H1 (cell line): ENCODE measurements at regions not wholly inside any gene's neighbourhood (a gene's known extent, or its start where the extent isn't known, plus 50 kb on each side); places are given as distances from the start of the nearest gene placed in this dataset.

Experiments
- CTCF ChIA-PET: fragments of 300-600 bp; sonication (Branson Sonifier 250); formaldehyde crosslinking; loops from one replicate; lab custom pipeline; 2021; ENCODE audit not compliant: partially characterized antibody; lab: Charles Lee
- POLR2A ChIA-PET: fragments of 300-600 bp; sonication (Branson Sonifier 250); formaldehyde crosslinking; loops from one replicate; lab custom pipeline; 2021; ENCODE audit warnings: inconsistent platforms; ENCODE audit not compliant: partially characterized antibody; lab: Charles Lee
- DNase-seq, 2 experiments: peaks; one replicate each; pipeline versions ENCODE4 v3.0.0 to v3.0.0-alpha.2; 2010 to 2022; ENCODE audit warnings: low spot score in 2 of 2, low read depth in 1 of 2, mixed read lengths in 1 of 2
- FAIRE-seq: peaks from 2 replicates; lab custom pipeline; 2011; peaks lifted over from hg19 to GRCh38; lab: Jason Lieb, UNC
- H2AFZ ChIP-seq: 2 replicates; pipeline ENCODE4 v1.8.1; 2012; ENCODE audit warnings: low read length, inconsistent platforms
- H2AK5ac ChIP-seq: 2 replicates; pipeline ENCODE4 v1.6.1; 2013; ENCODE audit warnings: low read depth, low read length
- H2BK120ac ChIP-seq: replicated peaks from 2 replicates; pipeline ENCODE3; 2013; ENCODE audit warnings: low read depth, low read length, inconsistent platforms
- H2BK12ac ChIP-seq: 2 replicates; pipeline ENCODE4 v1.6.1; 2013; ENCODE audit warnings: low read depth, low read length
- H2BK15ac ChIP-seq: 2 replicates; pipeline ENCODE4 v1.6.1; 2013; ENCODE audit warnings: low read length
- H2BK20ac ChIP-seq: 2 replicates; pipeline ENCODE4 v1.6.1; 2013; ENCODE audit warnings: low read length
- H2BK5ac ChIP-seq: 2 replicates; pipeline ENCODE4 v1.6.1; 2013; ENCODE audit warnings: low read depth, low read length
- H3K14ac ChIP-seq: 2 replicates; pipeline ENCODE4 v1.6.1; 2013; ENCODE audit warnings: inconsistent platforms; ENCODE audit not compliant: insufficient read length
- H3K18ac ChIP-seq: 2 replicates; pipeline ENCODE4 v1.6.1; 2013; ENCODE audit warnings: low read length; ENCODE audit errors: extremely low read depth
- H3K23ac ChIP-seq: 2 replicates; pipeline ENCODE4 v1.6.1; 2013; ENCODE audit warnings: inconsistent platforms; ENCODE audit not compliant: insufficient read length
- H3K23me2 ChIP-seq: 2 replicates; pipeline ENCODE4 v1.6.1; 2013; ENCODE audit warnings: low read depth, low read length
- H3K27ac ChIP-seq: 2 replicates; pipeline ENCODE4 v1.6.1; 2011; ENCODE audit warnings: low read depth, low read length, inconsistent platforms
- H3K27me3 ChIP-seq, 4 experiments: replicated peaks in 1 of 4; 1 replicate in 1 of 4; 2 replicates in 3 of 4; pipeline versions ENCODE4 v1.6.1 to v1.8.1; 2011 to 2013; ENCODE audit warnings: low read length in 3 of 4, mild to moderate bottlenecking in 3 of 4, inconsistent platforms in 2 of 4, mixed read lengths in 2 of 4, moderate library complexity in 1 of 4; ENCODE audit not compliant: control insufficient read depth in 3 of 4, insufficient read depth in 3 of 4; ENCODE audit errors: extremely low read depth in 1 of 4
- H3K36me3 ChIP-seq, 4 experiments: 2 replicates each; pipeline versions ENCODE4 v1.6.1 to v1.8.1; 2011 to 2013; ENCODE audit warnings: mild to moderate bottlenecking in 4 of 4, low read length in 3 of 4, moderate library complexity in 2 of 4, control low read depth in 1 of 4, inconsistent platforms in 1 of 4; ENCODE audit not compliant: insufficient read depth in 4 of 4, control insufficient read depth in 2 of 4
- H3K4ac ChIP-seq: replicated peaks from 2 replicates; pipeline ENCODE3; 2013; ENCODE audit warnings: low read length, low read depth, mixed read lengths, inconsistent platforms; ENCODE audit not compliant: insufficient read length
- H3K4me1 ChIP-seq, 4 experiments: replicated peaks in 1 of 4; 1 replicate in 1 of 4; 2 replicates in 3 of 4; pipeline versions ENCODE4 v1.6.1 to v1.8.1; 2011 to 2013; ENCODE audit warnings: low read length in 3 of 4, inconsistent platforms in 2 of 4, mixed read lengths in 1 of 4; ENCODE audit not compliant: insufficient read depth in 4 of 4, control insufficient read depth in 3 of 4
- H3K4me2 ChIP-seq, 2 experiments: 2 replicates each; pipeline versions ENCODE4 v1.6.1 to v1.8.1; 2011 to 2013; ENCODE audit warnings: low read depth in 2 of 2, low read length in 2 of 2, control low read depth in 1 of 2, inconsistent platforms in 1 of 2, mild to moderate bottlenecking in 1 of 2; ENCODE audit not compliant: insufficient read depth in 1 of 2
- H3K4me3 ChIP-seq, 4 experiments: fragments of 200-600, 300-600 bp in 1 of 4; sonication (generic), shearing (Covaris generic), sonication (Bioruptor Twin) in 1 of 4; 2 replicates each; pipeline versions ENCODE4 v1.5.1 to v1.8.1; 2011 to 2016; ENCODE audit warnings: low read length in 4 of 4, low read depth in 3 of 4, control low read depth in 2 of 4, inconsistent platforms in 2 of 4, mild to moderate bottlenecking in 2 of 4, mixed read lengths in 1 of 4, moderate library complexity in 1 of 4; ENCODE audit not compliant: insufficient read depth in 2 of 4; ENCODE audit errors: extremely low read depth in 1 of 4
- H3K56ac ChIP-seq: replicated peaks from 2 replicates; pipeline ENCODE3; 2013; ENCODE audit warnings: low read depth, mild to moderate bottlenecking, mixed read lengths, low read length, inconsistent platforms; ENCODE audit not compliant: insufficient read length
- H3K79me1 ChIP-seq: 2 replicates; pipeline ENCODE4 v1.6.1; 2013; ENCODE audit warnings: low read depth, low read length, control low read depth
- H3K79me2 ChIP-seq, 2 experiments: 2 replicates each; pipeline versions ENCODE4 v1.6.1 to v1.8.1; 2012 to 2013; ENCODE audit warnings: low read length in 2 of 2, mild to moderate bottlenecking in 2 of 2, inconsistent platforms in 1 of 2; ENCODE audit not compliant: insufficient read depth in 2 of 2, control insufficient read depth in 1 of 2
- H3K9ac ChIP-seq, 4 experiments: replicated peaks in 1 of 4; 1 replicate in 1 of 4; 2 replicates in 3 of 4; pipeline versions ENCODE4 v1.6.1 to v1.8.1; 2011 to 2013; ENCODE audit warnings: low read depth in 3 of 4, low read length in 3 of 4, control low read depth in 2 of 4, mild to moderate bottlenecking in 2 of 4, moderate library complexity in 2 of 4, inconsistent platforms in 1 of 4; ENCODE audit errors: extremely low read depth in 1 of 4
- H3K9me3 ChIP-seq, 2 experiments: 2 replicates each; pipeline versions ENCODE4 v1.6.1 to v1.8.1; 2012 to 2013; ENCODE audit warnings: mild to moderate bottlenecking in 2 of 2, moderate library complexity in 2 of 2, control low read depth in 1 of 2, inconsistent platforms in 1 of 2, low read depth in 1 of 2, low read length in 1 of 2, mixed read lengths in 1 of 2; ENCODE audit not compliant: insufficient read depth in 2 of 2
- H4K20me1 ChIP-seq, 2 experiments: replicated peaks in 1 of 2; 2 replicates each; pipeline versions ENCODE3 to v1.8.1; 2011 to 2013; ENCODE audit warnings: inconsistent platforms in 2 of 2, low read length in 2 of 2, mild to moderate bottlenecking in 1 of 2; ENCODE audit not compliant: insufficient read depth in 2 of 2, control insufficient read depth in 1 of 2
- H4K5ac ChIP-seq: 2 replicates; pipeline ENCODE4 v1.6.1; 2013; ENCODE audit warnings: low read length, low read depth, mixed read lengths, inconsistent platforms; ENCODE audit not compliant: insufficient read length
- H4K8ac ChIP-seq: 2 replicates; pipeline ENCODE4 v1.8.0; 2013; ENCODE audit warnings: mild to moderate bottlenecking, moderate library complexity, low read length, inconsistent platforms; ENCODE audit not compliant: insufficient read depth; ENCODE audit errors: extremely low read depth
- H4K91ac ChIP-seq: replicated peaks from 2 replicates; pipeline ENCODE3; 2013; ENCODE audit warnings: low read length, mixed read lengths, inconsistent platforms; ENCODE audit not compliant: insufficient read length
- CHD1 ChIP-seq: IDR thresholded peaks from 2 replicates; pipeline ENCODE4 v1.6.1; 2012; ENCODE audit warnings: low read depth, low read length, improper control_type of control experiment
- CTBP2 ChIP-seq: IDR thresholded peaks from 2 replicates; pipeline ENCODE4 v1.7.0; 2011; ENCODE audit warnings: borderline replicate concordance, mild to moderate bottlenecking, moderate library complexity, mixed read lengths, low read length; ENCODE audit not compliant: insufficient read depth, insufficient read length
- EZH2 ChIP-seq: fragments of 200-600 bp; sonication (generic); IDR thresholded peaks from 2 replicates; pipeline ENCODE4 v1.7.1; 2012; ENCODE audit warnings: low read depth, mild to moderate bottlenecking, moderate library complexity, low read length, inconsistent platforms; ENCODE audit not compliant: severe bottlenecking
- GABPA ChIP-seq: IDR thresholded peaks from 2 replicates; pipeline ENCODE4 v1.6.1; 2011; ENCODE audit warnings: mild to moderate bottlenecking, low read length, moderate library complexity, borderline replicate concordance; ENCODE audit not compliant: insufficient read depth
- GTF2F1 ChIP-seq: IDR thresholded peaks from 2 replicates; pipeline ENCODE4 v1.6.1; 2012; ENCODE audit warnings: low read depth, low read length, improper control_type of control experiment, borderline replicate concordance
- HDAC6 ChIP-seq: IDR thresholded peaks from one replicate; pipeline ENCODE4 v1.7.1; 2012; ENCODE audit warnings: low read depth, mild to moderate bottlenecking, inconsistent platforms, low read length, moderate library complexity
- NRF1 ChIP-seq: IDR thresholded peaks from 2 replicates; pipeline ENCODE4 v1.6.1; 2011; ENCODE audit warnings: mild to moderate bottlenecking, low read depth, low read length, improper control_type of control experiment
- RBBP5 ChIP-seq: IDR thresholded peaks from 2 replicates; pipeline ENCODE4 v1.7.1; 2012; ENCODE audit warnings: low read depth, mild to moderate bottlenecking, inconsistent platforms, low read length, moderate library complexity, borderline replicate concordance
- RNF2 ChIP-seq: fragments of 200-900, 300-1000 bp; sonication (generic); IDR thresholded peaks from 2 replicates; pipeline ENCODE4 v1.7.1; 2016; ENCODE audit warnings: borderline replicate concordance, low read depth, mild to moderate bottlenecking, antibody characterized with exemption, low read length; ENCODE audit not compliant: poor library complexity, severe bottlenecking; ENCODE audit errors: missing control alignments
- SIN3A ChIP-seq, 2 experiments: IDR thresholded peaks in 1 of 2; conservative IDR thresholded peaks in 1 of 2; 2 replicates each; pipeline ENCODE4 v1.6.1; 2011 to 2012; ENCODE audit warnings: low read length in 2 of 2, improper control_type of control experiment in 1 of 2, low read depth in 1 of 2, mild to moderate bottlenecking in 1 of 2
- SP1 ChIP-seq: IDR thresholded peaks from 2 replicates; pipeline ENCODE4 v1.6.1; 2011; ENCODE audit warnings: low read depth, low read length
- SP2 ChIP-seq: IDR thresholded peaks from 2 replicates; pipeline ENCODE4 v1.6.1; 2012; ENCODE audit warnings: mild to moderate bottlenecking, low read length, inconsistent platforms
- SUZ12 ChIP-seq: fragments of 200-600 bp; sonication (generic); IDR thresholded peaks from 2 replicates; pipeline ENCODE4 v1.6.1; 2012; ENCODE audit warnings: mild to moderate bottlenecking, inconsistent platforms, low read length, moderate library complexity, mixed read lengths
- WGBS, 2 experiments: shearing (Covaris generic) in 1 of 2; methylation state at CpG; one replicate each; pipeline versions ENCODE4 v1.1.6 to v1.1.7; 2013 to 2015; ENCODE audit warnings: low lambda C conversion rate in 2 of 2, mixed read lengths in 2 of 2, inconsistent platforms in 1 of 2, low coverage in 1 of 2, missing lambda C conversion rate in 1 of 2; ENCODE audit not compliant: insufficient replicate concordance in 2 of 2, insufficient coverage in 1 of 2, insufficient read length in 1 of 2; ENCODE audit errors: extremely low coverage in 1 of 2, missing lambda C conversion rate in 1 of 2; 5-methylcytosine and 5-hydroxymethylcytosine counted together

DNA sequence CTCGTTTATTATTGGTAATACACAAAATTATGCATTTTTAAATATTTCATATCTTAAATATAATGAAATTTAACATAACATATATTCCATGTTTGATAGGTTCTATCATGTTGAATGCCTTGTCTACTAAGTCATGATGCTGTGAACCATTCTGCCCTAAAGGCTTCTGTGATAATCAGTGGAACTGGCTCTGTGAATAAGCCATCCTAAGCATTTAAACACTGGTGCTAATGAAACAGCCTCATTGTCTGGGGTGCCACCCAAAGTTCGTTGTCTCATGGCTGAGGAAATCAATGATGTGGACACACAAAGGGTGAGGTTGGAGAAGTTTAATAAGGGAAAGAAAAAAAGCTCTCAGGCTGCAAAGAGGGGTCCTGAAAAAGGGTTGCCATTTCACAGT lies 264.7 kb upstream of the ZRANB2 start:
- H3K79me2 ChIP-seq, result no peaks in the 10 kb centered on the region
- POLR2A ChIA-PET, result no interaction called here
- H3K79me1 ChIP-seq, result no peaks in the 10 kb centered on the region

More for the DNA sequence above, 264.7 kb upstream of the ZRANB2 start:
- Histone ChIP-seq H3K36me3 (no peaks in the 10 kb centered on the region), H3K4me3 (no peak overlapping the region), H3K27me3 (peaks cover 0 to 1% (median 0%) of the 10 kb centered on the region in 4 experiments; a peak in 1 of 7 replicates), H4K8ac (no peak overlapping the region), H3K4me1 (no peaks in the 10 kb centered on the region), H3K23ac (no peak overlapping the region), H3K23me2 (no peaks in the 10 kb centered on the region; the same call in 1 of the 2 replicates), H2BK120ac (no peak overlapping the region), H4K91ac (no peak overlapping the region), H3K56ac (no peak overlapping the region), H3K27ac (no peak overlapping the region), H4K20me1 (no peaks in the 10 kb centered on the region)
- no peak for TF ChIP-seq EZH2
- TF ChIP-seq RNF2, result no peak
- TF ChIP-seq SP1, result no peak
- no peak for TF ChIP-seq CTBP2
- no peak for TF ChIP-seq SUZ12
- no peak for TF ChIP-seq NRF1
- TF ChIP-seq SIN3A (conservative IDR thresholded peaks at IDR 0.05 in 1 of 2, IDR thresholded peaks at IDR 0.05 in 1 of 2; ENCODE audit: low read depth in 1 of 2, low read length in 2 of 2), result no peak
- TF ChIP-seq GTF2F1, result no peak
- TF ChIP-seq HDAC6, result no peak
- no peak for TF ChIP-seq SP2
- no peak for TF ChIP-seq CHD1
- TF ChIP-seq GABPA, result no peak
- no peak for TF ChIP-seq RBBP5
- TF ChIP-seq, all 59 proteins: peak for 0
- peaks cover 5 to 7% of the 10 kb centered on the region in 2 experiments; a peak in 3 of 4 replicates for H3K9me3 ChIP-seq
- H2BK5ac ChIP-seq, result no peak overlapping the region
- CTCF ChIA-PET, result interaction anchor here (1.0 kb wide), 1 partner anchor 171 kb away, joined by 5 read pairs; no protein-coding TSS in a partner anchor
- no peak overlapping the region for H4K5ac ChIP-seq
- H2AFZ ChIP-seq, result no peak overlapping the region
- H3K14ac ChIP-seq, result no peak overlapping the region
- 81% methylated on average over 2 of the region's 2 CpGs; no CpG with 5 or more reads in 1 of the 2 experiments for WGBS, 2 experiments
- H2BK20ac ChIP-seq, result no peak overlapping the region
- H3K18ac ChIP-seq, result no peak overlapping the region
- H2BK15ac ChIP-seq, result no peak overlapping the region
- H2BK12ac ChIP-seq, result no peak overlapping the region
- H3K4me2 ChIP-seq, result no peak overlapping the region
- DNase-seq (no peak), FAIRE-seq (no peak)
- no peak overlapping the region for H3K9ac ChIP-seq
- H2AK5ac ChIP-seq, result no peak overlapping the region
- H3K4ac ChIP-seq, result no peak overlapping the region
